Lower lobe of right lung (tissue), 2 donors: ENCODE measurements at regions not wholly inside any gene's neighbourhood (a gene's known extent, or its start where the extent isn't known, plus 50 kb on each side); places are given as distances from the start of the nearest gene placed in this dataset.

Experiments
- ATAC-seq, 2 donors: fragments of 200-7000 bp; cut with Tn5 transposase; one replicate each; pipeline ENCODE4 v1.9.1; 2020 to 2022; ENCODE audit warnings: mild to moderate bottlenecking in 2 of 2, moderate library complexity in 2 of 2
- DNase-seq: peaks from one replicate; pipeline ENCODE4 v3.0.0-alpha.2; 2020
- H3K27ac ChIP-seq: fragments of 200-600 bp; one replicate; pipeline ENCODE4 v1.8.0; 2022
- H3K27me3 ChIP-seq: fragments of 200-600 bp; one replicate; pipeline ENCODE4 v1.8.0; 2022; ENCODE audit warnings: low read depth
- H3K36me3 ChIP-seq: fragments of 200-600 bp; one replicate; pipeline ENCODE4 v1.8.0; 2022; ENCODE audit warnings: mild to moderate bottlenecking
- H3K4me1 ChIP-seq: fragments of 200-600 bp; one replicate; pipeline ENCODE4 v1.8.0; 2022
- H3K4me3 ChIP-seq: fragments of 200-600 bp; one replicate; pipeline ENCODE4 v1.8.0; 2022; ENCODE audit warnings: mild to moderate bottlenecking
- H3K9me3 ChIP-seq: fragments of 200-600 bp; one replicate; pipeline ENCODE4 v1.8.0; 2022
- CTCF ChIP-seq: fragments of 200-600 bp; IDR thresholded peaks from one replicate; pipeline ENCODE4 v1.8.0; 2022; ENCODE audit warnings: antibody characterized with exemption, mild to moderate bottlenecking
- intact Hi-C: fragments of 100-400 bp; cut with DNase I; formaldehyde crosslinking; loops from one replicate; pipeline ENCODE4 v1.11.0; 2022
- donor health status: DM: no; HTN: yes; CAD: no; lungs with severe emphysema.

DNA sequence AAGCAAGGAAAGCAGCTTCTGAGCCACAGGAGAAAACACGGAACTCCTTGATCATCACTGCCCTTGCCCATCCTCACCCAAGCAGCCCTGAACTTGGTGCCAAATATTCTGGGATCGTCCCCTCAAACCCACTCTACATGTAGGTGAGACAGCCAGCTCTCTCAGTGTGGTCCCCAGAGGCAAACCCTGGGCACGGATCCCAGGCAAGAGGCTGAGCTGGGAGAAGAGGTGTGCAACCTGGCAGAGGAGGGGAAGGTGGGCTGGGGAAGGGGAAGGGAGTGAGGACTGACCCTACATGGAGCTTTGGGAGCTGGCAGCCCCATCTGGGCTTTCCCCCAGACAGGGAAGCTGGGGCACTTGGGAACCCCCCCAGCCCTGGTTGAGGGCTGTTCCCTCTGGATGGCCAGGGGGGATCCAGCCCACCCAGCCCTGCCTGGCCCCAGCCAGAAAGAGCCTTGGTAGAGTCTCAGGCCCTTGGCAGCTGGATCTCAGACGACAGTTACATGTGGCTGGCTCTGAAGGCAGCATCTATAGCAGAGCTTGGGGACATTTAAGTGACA is 186.2 kb upstream of the CST7 start:
- H3K9me3 ChIP-seq, result peaks cover 7% of the 10 kb centered on the region
- H3K4me3 ChIP-seq, result no peak overlapping the region
- no peak for DNase-seq
- TF ChIP-seq CTCF, result no peak
- H3K27ac ChIP-seq, result no peak overlapping the region
- no peak for ATAC-seq
- intact Hi-C loops, result no loop called here
- peaks cover 4% of the 10 kb centered on the region for H3K27me3 ChIP-seq
- no peaks in the 10 kb centered on the region for H3K36me3 ChIP-seq
- no peaks in the 10 kb centered on the region for H3K4me1 ChIP-seq

- intact Hi-C loops, result no loop called here
- Histone ChIP-seq H3K27ac (no peak overlapping the region), H3K9me3 (peaks cover 7% of the 10 kb centered on the region), H3K4me3 (no peak overlapping the region), H3K4me1 (no peaks in the 10 kb centered on the region), H3K36me3 (no peaks in the 10 kb centered on the region), H3K27me3 (peaks cover 4% of the 10 kb centered on the region)
- DNase-seq (no peak), ATAC-seq (no peak)
- no peak for TF ChIP-seq CTCF
Measured at GRCh38 chr20:24763386-24764026, 185.6 kb upstream of the CST7 start.

GRCh38 chr20:24764027-24764793 is 184.9 kb upstream of the CST7 start:
- intact Hi-C loops, result no loop called here

GRCh38 chr20:24764794-24765202 is 184.3 kb upstream of the CST7 start:
- no peak for DNase-seq
- ATAC-seq, result no peak
- H3K4me3 ChIP-seq, result no peak overlapping the region
- TF ChIP-seq CTCF, result no peak
- no peak overlapping the region for H3K27ac ChIP-seq
- H3K36me3 ChIP-seq, result no peaks in the 10 kb centered on the region
- H3K9me3 ChIP-seq, result peaks cover 7% of the 10 kb centered on the region
- no peaks in the 10 kb centered on the region for H3K4me1 ChIP-seq
- H3K27me3 ChIP-seq, result peaks cover 4% of the 10 kb centered on the region
- intact Hi-C loops, result no loop called here

More at GRCh38 chr20:24764027-24764793, 184.9 kb upstream of the CST7 start:
- DNase-seq (no peak), ATAC-seq (no peak)
- Histone ChIP-seq H3K27ac (no peak overlapping the region), H3K4me1 (no peaks in the 10 kb centered on the region), H3K27me3 (peaks cover 4% of the 10 kb centered on the region), H3K36me3 (no peaks in the 10 kb centered on the region), H3K4me3 (no peak overlapping the region), H3K9me3 (peaks cover 7% of the 10 kb centered on the region)
- TF ChIP-seq CTCF, result no peak

GRCh38 chr20:24765316-24766142 is 183.5 kb upstream of the CST7 start:
- Histone ChIP-seq H3K4me1 (no peaks in the 10 kb centered on the region), H3K27ac (no peak overlapping the region), H3K36me3 (no peaks in the 10 kb centered on the region), H3K4me3 (no peak overlapping the region), H3K27me3 (peaks cover 6% of the 10 kb centered on the region), H3K9me3 (peaks cover 1% of the 10 kb centered on the region)
- TF ChIP-seq CTCF, result no peak
- no peak for DNase-seq
- intact Hi-C loops, result no loop called here
- ATAC-seq, result no peak
